HepG2 (cell line): ENCODE measurements at regions not wholly inside any gene's neighbourhood (a gene's known extent, or its start where the extent isn't known, plus 50 kb on each side); places are given as distances from the start of the nearest gene placed in this dataset.

Experiments
- ATAC-seq: fragments of 200-7000 bp; cut with Tn5 transposase; 3 replicates; pipeline ENCODE4 v1.9.1; 2020; ENCODE audit warnings: mild to moderate bottlenecking, moderate library complexity
- BruUV-seq: library from RNA; stranded (reverse); fragments of 400-500 nt; replicated peaks from 2 replicates; lab custom pipeline; 2021; lab: Mats Ljungman, UMichigan
- CTCF ChIA-PET: fragments of 300-600 bp; formaldehyde crosslinking; extraction: SDS; loops from one replicate; lab custom pipeline; 2021; ENCODE audit warnings: low total read pairs, inconsistent platforms, low intra/inter-chr PET ratio; lab: Yijun Ruan, JAX
- POLR2A ChIA-PET: fragments of 350-600 bp; sonication (Branson Sonifier 250); formaldehyde crosslinking; loops from one replicate; lab custom pipeline; 2020; ENCODE audit warnings: antibody characterized with exemption, inconsistent platforms; lab: Yijun Ruan, JAX
- DNase-seq: peaks from one replicate; pipeline ENCODE4 v3.0.0-alpha.2; 2015; ENCODE audit warnings: low spot score
- FAIRE-seq: peaks from 3 replicates; lab custom pipeline; 2011; peaks lifted over from hg19 to GRCh38; lab: Jason Lieb, UNC
- H2AFZ ChIP-seq: one replicate; pipeline ENCODE4 v1.6.1; 2011; ENCODE audit warnings: low read length, inconsistent platforms
- H3K27ac ChIP-seq: fragments of 300-600 bp; 3 replicates; pipeline ENCODE4 v1.8.0; 2011; ENCODE audit warnings: mixed run types, mild to moderate bottlenecking, mixed read lengths, low read length, inconsistent platforms; ENCODE audit not compliant: insufficient read depth; ENCODE audit errors: extremely low read length
- H3K27me3 ChIP-seq, 2 experiments: fragments of 200-600 bp in 1 of 2; 2 replicates in 1 of 2; 3 replicates in 1 of 2; pipeline versions ENCODE4 v1.6.0 to v1.8.0; 2011; ENCODE audit warnings: low read length in 2 of 2, mild to moderate bottlenecking in 2 of 2, moderate library complexity in 2 of 2, inconsistent platforms in 1 of 2; ENCODE audit not compliant: insufficient read depth in 2 of 2, control insufficient read depth in 1 of 2
- H3K36me3 ChIP-seq, 2 experiments: fragments of 200-600 bp in 1 of 2; replicated peaks in 1 of 2; 2 replicates in 1 of 2; 3 replicates in 1 of 2; pipeline versions ENCODE4 v1.5.1 to v1.8.0; 2011; ENCODE audit warnings: low read length in 2 of 2, inconsistent platforms in 1 of 2; ENCODE audit not compliant: insufficient read depth in 2 of 2, control insufficient read depth in 1 of 2
- H3K4me1 ChIP-seq: 2 replicates; pipeline ENCODE4 v1.5.1; 2012; ENCODE audit warnings: low read length, inconsistent platforms; ENCODE audit not compliant: insufficient read depth
- H3K4me2 ChIP-seq: 2 replicates; pipeline ENCODE4 v1.6.0; 2011; ENCODE audit warnings: low read depth, low read length, inconsistent platforms
- H3K4me3 ChIP-seq, 3 experiments: fragments of 200-600 bp in 1 of 3; sonication (generic), shearing (Covaris generic) in 1 of 3; replicated peaks in 1 of 3; 2 replicates each; pipeline ENCODE4 v1.5.1; 2011 to 2016; ENCODE audit warnings: low read length in 3 of 3, inconsistent platforms in 2 of 3, low read depth in 2 of 3, mild to moderate bottlenecking in 2 of 3, control low read depth in 1 of 3, mixed read lengths in 1 of 3; ENCODE audit not compliant: insufficient read depth in 1 of 3
- H3K79me2 ChIP-seq: one replicate; pipeline ENCODE4 v1.6.1; 2011; ENCODE audit warnings: low read length, inconsistent platforms; ENCODE audit not compliant: insufficient read depth
- H3K9ac ChIP-seq: 2 replicates; pipeline ENCODE4 v1.6.0; 2011; ENCODE audit warnings: mild to moderate bottlenecking, low read depth, low read length, inconsistent platforms; ENCODE audit not compliant: insufficient read depth
- H3K9me3 ChIP-seq: 2 replicates; pipeline ENCODE4 v1.5.1; 2012; ENCODE audit warnings: mild to moderate bottlenecking, low read length
- H4K20me1 ChIP-seq: 2 replicates; pipeline ENCODE4 v1.6.0; 2011; ENCODE audit warnings: inconsistent platforms, mild to moderate bottlenecking, low read length, moderate library complexity; ENCODE audit not compliant: insufficient read depth
- FOXA3 ChIP-seq: IDR thresholded peaks from 2 replicates; pipeline ENCODE4 v1.6.1; 2016; ENCODE audit warnings: missing genetic modification reagents, missing compliant biosample characterization
- FOXK1 ChIP-seq: sonication (generic); formaldehyde crosslinking; IDR thresholded peaks from 2 replicates; pipeline ENCODE4 v1.4.0; 2020; ENCODE audit warnings: low read depth, missing genetic modification reagents, borderline replicate concordance
- GTF2F1 ChIP-seq: fragments of 150-350 bp; IDR thresholded peaks from 2 replicates; pipeline ENCODE4 v1.6.1; 2014; ENCODE audit warnings: low read length
- HOXA5 ChIP-seq: sonication (generic); formaldehyde crosslinking; IDR thresholded peaks from 2 replicates; pipeline ENCODE4 v1.4.0; 2020; ENCODE audit warnings: missing genetic modification reagents
- KLF9 ChIP-seq: IDR thresholded peaks from 2 replicates; pipeline ENCODE4 v1.6.1; 2016; ENCODE audit warnings: low read depth
- MED13 ChIP-seq: sonication (generic); formaldehyde crosslinking; IDR thresholded peaks from 2 replicates; pipeline ENCODE4 v1.5.0; 2020; ENCODE audit warnings: missing genetic modification reagents
- MZF1 ChIP-seq: sonication (generic); formaldehyde crosslinking; IDR thresholded peaks from 2 replicates; pipeline ENCODE4 v1.8.1; 2023; ENCODE audit warnings: mild to moderate bottlenecking, missing genetic modification reagents, borderline replicate concordance
- NFRKB ChIP-seq: fragments of 450-650 bp; IDR thresholded peaks from 2 replicates; pipeline ENCODE4 v1.6.1; 2017
- SRF ChIP-seq: IDR thresholded peaks from 2 replicates; pipeline ENCODE4 v1.6.1; 2011; ENCODE audit warnings: mild to moderate bottlenecking, low read depth, low read length, moderate library complexity
- ZNF224 ChIP-seq: sonication (generic); formaldehyde crosslinking; IDR thresholded peaks from 2 replicates; pipeline ENCODE4 v1.5.0; 2020; ENCODE audit warnings: mild to moderate bottlenecking, missing genetic modification reagents
- ZNF496 ChIP-seq: sonication (generic); formaldehyde crosslinking; IDR thresholded peaks from 2 replicates; pipeline ENCODE4 v1.8.1; 2023; ENCODE audit warnings: mild to moderate bottlenecking, moderate library complexity, missing genetic modification reagents; ENCODE audit not compliant: insufficient replicate concordance
- ZNF510 ChIP-seq: sonication (generic); formaldehyde crosslinking; IDR thresholded peaks from 2 replicates; pipeline ENCODE4 v1.4.0; 2020; ENCODE audit warnings: low read depth, mild to moderate bottlenecking, missing genetic modification reagents
- ZNF567 ChIP-seq: sonication (generic); formaldehyde crosslinking; IDR thresholded peaks from 2 replicates; pipeline ENCODE4 v1.8.1; 2023; ENCODE audit warnings: mild to moderate bottlenecking, missing genetic modification reagents, borderline replicate concordance
- ZSCAN21 ChIP-seq: sonication (generic); formaldehyde crosslinking; IDR thresholded peaks from 2 replicates; pipeline ENCODE4 v1.8.0; 2022; ENCODE audit warnings: mild to moderate bottlenecking, missing genetic modification reagents, moderate library complexity, borderline replicate concordance
- WGBS: methylation state at CpG from one replicate; pipeline ENCODE4 v1.1.6; 2017; ENCODE audit warnings: low lambda C conversion rate; 5-methylcytosine and 5-hydroxymethylcytosine counted together
- in situ Hi-C: cut with HindIII; loops from 2 replicates; pipeline ENCODE4 v1.10.0; 2017; ENCODE audit warnings: low pct_unique_long_range_greater_than_20kb; ENCODE audit not compliant: extremely low pct_ligation_motif_present
- intact Hi-C: fragments of 100-400 bp; cut with micrococcal nuclease; formaldehyde crosslinking; loops from one replicate; pipeline ENCODE4 v1.10.0; 2022; ENCODE audit not compliant: unreplicated experiment
- TF ChIP-seq, protein P1 (sequence below): sonication (generic); formaldehyde crosslinking; IDR thresholded peaks from 2 replicates; pipeline ENCODE4 v1.4.0; 2020; ENCODE audit warnings: mild to moderate bottlenecking, missing genetic modification reagents
- TF ChIP-seq, protein P2 (sequence below): sonication (generic); formaldehyde crosslinking; IDR thresholded peaks from 2 replicates; pipeline ENCODE4 v1.9.0; 2021; ENCODE audit warnings: missing genetic modification reagents, mild to moderate bottlenecking, borderline replicate concordance
- TF ChIP-seq, protein P3 (sequence below): sonication (generic); formaldehyde crosslinking; IDR thresholded peaks from 2 replicates; pipeline ENCODE4 v1.4.0; 2020; ENCODE audit warnings: missing genetic modification reagents

DNA sequence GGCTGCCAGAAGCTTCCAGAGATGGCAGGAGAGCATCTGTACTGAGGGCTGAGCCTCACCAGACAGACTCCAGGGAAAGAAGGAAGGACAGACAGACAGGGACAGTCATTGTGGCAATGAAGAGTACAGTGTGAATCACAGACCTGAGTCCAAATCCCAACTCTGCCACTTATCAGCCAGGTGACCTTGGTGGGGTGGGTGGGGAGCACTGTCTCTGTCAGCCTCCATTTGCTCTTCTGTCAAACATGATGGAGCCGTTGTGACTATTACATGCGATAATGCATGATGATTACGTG, 85.9 kb upstream of the FSTL4 start:
- H3K27ac ChIP-seq, result no peak overlapping the region
- 58% methylated on average over 2 of the region's 3 CpGs for WGBS
- H3K36me3 ChIP-seq, result no peaks in the 10 kb centered on the region
- H3K9ac ChIP-seq, result no peak overlapping the region
- H3K79me2 ChIP-seq, result no peaks in the 10 kb centered on the region
- intact Hi-C loops, result no loop called here
- ChIA-PET CTCF (no interaction called here), POLR2A (no interaction called here)
- H3K4me1 ChIP-seq, result no peaks in the 10 kb centered on the region
- ATAC-seq (no peak), FAIRE-seq (no peak), DNase-seq (no peak)
- no peak overlapping the region for H3K4me2 ChIP-seq
- no TSS peak for BruUV-seq
- H3K27me3 ChIP-seq, result peaks cover 0 to 4% of the 10 kb centered on the region in 2 experiments; a peak in 3 of 5 replicates
- no peaks in the 10 kb centered on the region for H3K9me3 ChIP-seq
- TF ChIP-seq MED13 (CRISPR knock-in tag) (no peak), ZNF567 (no peak), ZNF496 (CRISPR knock-in tag) (no peak), SRF (no peak), ZNF510 (no peak), KLF9 (CRISPR knock-in tag) (no peak), GTF2F1 (no peak), FOXK1 (CRISPR knock-in tag) (no peak), MZF1 (CRISPR knock-in tag) (no peak), ZSCAN21 (CRISPR knock-in tag) (no peak), HOXA5 (CRISPR knock-in tag) (no peak), ZNF224 (CRISPR knock-in tag) (no peak), NFRKB (no peak), FOXA3 (CRISPR knock-in tag) (no peak)
- TF ChIP-seq, protein P1, sequence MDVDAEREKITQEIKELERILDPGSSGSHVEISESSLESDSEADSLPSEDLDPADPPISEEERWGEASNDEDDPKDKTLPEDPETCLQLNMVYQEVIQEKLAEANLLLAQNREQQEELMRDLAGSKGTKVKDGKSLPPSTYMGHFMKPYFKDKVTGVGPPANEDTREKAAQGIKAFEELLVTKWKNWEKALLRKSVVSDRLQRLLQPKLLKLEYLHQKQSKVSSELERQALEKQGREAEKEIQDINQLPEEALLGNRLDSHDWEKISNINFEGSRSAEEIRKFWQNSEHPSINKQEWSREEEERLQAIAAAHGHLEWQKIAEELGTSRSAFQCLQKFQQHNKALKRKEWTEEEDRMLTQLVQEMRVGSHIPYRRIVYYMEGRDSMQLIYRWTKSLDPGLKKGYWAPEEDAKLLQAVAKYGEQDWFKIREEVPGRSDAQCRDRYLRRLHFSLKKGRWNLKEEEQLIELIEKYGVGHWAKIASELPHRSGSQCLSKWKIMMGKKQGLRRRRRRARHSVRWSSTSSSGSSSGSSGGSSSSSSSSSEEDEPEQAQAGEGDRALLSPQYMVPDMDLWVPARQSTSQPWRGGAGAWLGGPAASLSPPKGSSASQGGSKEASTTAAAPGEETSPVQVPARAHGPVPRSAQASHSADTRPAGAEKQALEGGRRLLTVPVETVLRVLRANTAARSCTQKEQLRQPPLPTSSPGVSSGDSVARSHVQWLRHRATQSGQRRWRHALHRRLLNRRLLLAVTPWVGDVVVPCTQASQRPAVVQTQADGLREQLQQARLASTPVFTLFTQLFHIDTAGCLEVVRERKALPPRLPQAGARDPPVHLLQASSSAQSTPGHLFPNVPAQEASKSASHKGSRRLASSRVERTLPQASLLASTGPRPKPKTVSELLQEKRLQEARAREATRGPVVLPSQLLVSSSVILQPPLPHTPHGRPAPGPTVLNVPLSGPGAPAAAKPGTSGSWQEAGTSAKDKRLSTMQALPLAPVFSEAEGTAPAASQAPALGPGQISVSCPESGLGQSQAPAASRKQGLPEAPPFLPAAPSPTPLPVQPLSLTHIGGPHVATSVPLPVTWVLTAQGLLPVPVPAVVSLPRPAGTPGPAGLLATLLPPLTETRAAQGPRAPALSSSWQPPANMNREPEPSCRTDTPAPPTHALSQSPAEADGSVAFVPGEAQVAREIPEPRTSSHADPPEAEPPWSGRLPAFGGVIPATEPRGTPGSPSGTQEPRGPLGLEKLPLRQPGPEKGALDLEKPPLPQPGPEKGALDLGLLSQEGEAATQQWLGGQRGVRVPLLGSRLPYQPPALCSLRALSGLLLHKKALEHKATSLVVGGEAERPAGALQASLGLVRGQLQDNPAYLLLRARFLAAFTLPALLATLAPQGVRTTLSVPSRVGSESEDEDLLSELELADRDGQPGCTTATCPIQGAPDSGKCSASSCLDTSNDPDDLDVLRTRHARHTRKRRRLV (CRISPR knock-in tag), result no peak
- TF ChIP-seq, protein P2, sequence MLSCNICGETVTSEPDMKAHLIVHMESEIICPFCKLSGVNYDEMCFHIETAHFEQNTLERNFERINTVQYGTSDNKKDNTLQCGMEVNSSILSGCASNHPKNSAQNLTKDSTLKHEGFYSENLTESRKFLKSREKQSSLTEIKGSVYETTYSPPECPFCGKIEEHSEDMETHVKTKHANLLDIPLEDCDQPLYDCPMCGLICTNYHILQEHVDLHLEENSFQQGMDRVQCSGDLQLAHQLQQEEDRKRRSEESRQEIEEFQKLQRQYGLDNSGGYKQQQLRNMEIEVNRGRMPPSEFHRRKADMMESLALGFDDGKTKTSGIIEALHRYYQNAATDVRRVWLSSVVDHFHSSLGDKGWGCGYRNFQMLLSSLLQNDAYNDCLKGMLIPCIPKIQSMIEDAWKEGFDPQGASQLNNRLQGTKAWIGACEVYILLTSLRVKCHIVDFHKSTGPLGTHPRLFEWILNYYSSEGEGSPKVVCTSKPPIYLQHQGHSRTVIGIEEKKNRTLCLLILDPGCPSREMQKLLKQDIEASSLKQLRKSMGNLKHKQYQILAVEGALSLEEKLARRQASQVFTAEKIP (CRISPR knock-in tag), result no peak
- TF ChIP-seq, protein P3, sequence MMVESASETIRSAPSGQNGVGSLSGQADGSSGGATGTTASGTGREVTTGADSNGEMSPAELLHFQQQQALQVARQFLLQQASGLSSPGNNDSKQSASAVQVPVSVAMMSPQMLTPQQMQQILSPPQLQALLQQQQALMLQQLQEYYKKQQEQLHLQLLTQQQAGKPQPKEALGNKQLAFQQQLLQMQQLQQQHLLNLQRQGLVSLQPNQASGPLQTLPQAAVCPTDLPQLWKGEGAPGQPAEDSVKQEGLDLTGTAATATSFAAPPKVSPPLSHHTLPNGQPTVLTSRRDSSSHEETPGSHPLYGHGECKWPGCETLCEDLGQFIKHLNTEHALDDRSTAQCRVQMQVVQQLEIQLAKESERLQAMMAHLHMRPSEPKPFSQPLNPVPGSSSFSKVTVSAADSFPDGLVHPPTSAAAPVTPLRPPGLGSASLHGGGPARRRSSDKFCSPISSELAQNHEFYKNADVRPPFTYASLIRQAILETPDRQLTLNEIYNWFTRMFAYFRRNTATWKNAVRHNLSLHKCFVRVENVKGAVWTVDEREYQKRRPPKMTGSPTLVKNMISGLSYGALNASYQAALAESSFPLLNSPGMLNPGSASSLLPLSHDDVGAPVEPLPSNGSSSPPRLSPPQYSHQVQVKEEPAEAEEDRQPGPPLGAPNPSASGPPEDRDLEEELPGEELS, result no peak
- H3K4me3 ChIP-seq, result no peak overlapping the region
- in situ Hi-C loops, result no loop called here
- no peaks in the 10 kb centered on the region for H4K20me1 ChIP-seq
- H2AFZ ChIP-seq, result no peak overlapping the region
